Activated CD4-positive, alpha-beta T cell treated with anti-CD3 and anti-CD28 coated beads, Interleukin-2, Interleukin-6, amounts not matched to agents 100 ng/mL and 50 ng/mL, durations not matched to agents 16 hours and 8 hours (primary cell): ENCODE measurements at regions not wholly inside any gene's neighbourhood (a gene's known extent, or its start where the extent isn't known, plus 50 kb on each side); places are given as distances from the start of the nearest gene placed in this dataset.
"Not testable (repeated sequence)": the region's sequence is repeated elsewhere in the genome, so short reads cannot be mapped to it uniquely, and the experiment has no call there.

Source experiments
- DNase-seq: peaks from one replicate; pipeline ENCODE4 v3.0.0-alpha.2; 2020

DNA sequence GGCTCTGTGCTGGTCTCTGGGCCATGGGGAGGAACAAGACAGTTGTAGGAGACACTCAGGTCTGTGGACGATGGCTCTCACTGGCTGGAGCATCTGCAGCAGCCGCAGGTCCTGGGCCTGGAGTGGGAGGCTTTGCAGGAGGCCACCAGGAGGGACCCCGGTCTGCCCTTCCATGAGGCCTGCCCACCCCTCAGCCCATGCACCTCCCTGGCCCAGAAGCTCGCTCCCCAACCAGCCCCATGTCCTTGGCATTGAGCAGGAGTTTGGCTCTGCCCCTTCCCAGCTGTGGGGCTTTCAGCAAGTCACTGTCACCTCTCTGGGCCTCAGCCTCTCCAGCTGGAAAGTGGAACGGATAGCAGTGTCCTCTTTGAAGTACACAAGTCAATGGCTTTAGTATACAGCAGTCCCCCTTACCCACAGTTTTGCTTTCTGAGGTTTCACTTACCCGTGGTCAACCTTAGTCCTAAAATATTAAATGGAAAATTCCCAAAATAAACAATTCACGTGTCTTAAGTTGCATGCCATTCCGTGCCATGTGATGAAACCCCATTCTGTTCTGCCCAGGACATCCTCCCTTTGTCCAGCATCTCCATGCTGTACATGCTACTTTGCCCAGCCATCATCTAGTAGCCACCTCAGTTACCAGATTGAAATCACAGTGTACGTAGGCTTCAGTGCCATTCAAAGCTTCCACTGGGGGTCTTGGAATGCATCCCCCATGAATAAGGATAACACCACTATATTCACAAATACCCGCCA lies 104.0 kb downstream of the CPZ start:
- DNase-seq = no peak

DNA sequence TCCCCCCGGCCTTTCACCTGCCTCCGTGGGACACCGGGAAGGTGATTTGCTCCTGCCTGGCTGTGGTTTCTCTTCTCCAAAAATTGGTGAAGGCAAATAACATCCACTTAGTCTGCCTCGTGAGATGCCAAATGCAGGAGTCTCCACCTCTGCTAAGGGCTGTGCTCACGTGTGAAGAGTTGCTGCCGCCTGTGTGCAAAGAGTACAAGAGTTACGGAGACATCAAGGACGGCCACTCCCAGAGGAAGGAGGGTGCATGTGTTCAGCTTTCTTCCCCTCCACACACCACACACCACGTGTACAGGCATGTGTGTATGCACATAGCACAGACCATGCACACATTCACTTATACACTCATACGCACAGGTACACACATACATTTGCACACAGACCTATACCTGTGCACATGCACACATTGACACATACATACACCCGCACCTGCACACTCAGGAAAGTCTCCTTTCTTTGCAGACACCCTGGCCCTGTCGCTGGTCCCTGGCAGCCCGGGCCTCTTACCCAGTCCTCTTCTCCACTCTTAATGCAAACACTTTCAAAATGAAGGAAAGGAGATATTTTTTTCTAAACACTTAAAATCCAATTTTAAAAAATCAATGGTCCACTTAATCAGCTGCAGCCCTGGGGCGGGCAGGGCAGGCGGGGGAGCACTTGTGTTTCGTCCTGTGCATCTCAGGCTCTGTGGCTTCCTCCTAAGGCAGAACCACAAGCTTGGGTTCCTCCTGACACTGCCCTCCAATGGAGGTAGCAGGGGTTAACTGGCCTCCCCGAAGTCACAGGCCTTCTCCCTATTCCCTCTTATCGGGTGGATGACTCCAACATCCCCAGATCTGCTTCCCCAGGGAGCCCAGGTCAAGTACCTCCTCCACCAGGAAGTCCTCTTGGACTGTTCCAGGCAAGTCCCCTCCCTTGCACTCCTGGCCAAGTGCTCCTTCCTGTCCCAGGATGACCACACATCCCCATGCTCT lies 103.0 kb downstream of the CPZ start:
- no peak for DNase-seq

DNA sequence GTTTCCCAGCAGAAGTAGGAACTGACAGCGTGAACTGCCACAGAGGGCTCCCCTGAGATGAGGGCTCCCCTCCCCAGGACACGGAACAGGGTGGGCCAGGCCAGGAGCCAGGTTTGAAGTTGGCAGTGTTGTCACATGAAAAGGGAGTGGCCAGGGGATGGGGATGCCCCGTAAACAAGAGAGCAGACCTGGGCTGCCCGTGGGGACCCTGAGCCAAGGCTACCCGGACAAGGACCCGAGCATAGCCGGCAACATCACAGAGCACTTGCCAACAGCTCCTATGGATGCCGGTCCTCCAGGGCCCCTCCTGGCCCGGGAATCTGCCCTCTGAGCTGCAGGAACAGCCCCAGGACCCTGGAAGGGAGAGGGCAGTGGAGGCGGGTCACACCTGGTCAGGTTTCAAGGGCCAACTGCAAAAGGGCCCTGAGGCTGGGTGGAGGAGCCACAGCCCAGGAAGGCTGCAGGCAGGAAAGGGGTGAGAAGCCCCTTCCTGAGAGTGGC lies 102.1 kb downstream of the CPZ start:
- no peak for DNase-seq

DNA sequence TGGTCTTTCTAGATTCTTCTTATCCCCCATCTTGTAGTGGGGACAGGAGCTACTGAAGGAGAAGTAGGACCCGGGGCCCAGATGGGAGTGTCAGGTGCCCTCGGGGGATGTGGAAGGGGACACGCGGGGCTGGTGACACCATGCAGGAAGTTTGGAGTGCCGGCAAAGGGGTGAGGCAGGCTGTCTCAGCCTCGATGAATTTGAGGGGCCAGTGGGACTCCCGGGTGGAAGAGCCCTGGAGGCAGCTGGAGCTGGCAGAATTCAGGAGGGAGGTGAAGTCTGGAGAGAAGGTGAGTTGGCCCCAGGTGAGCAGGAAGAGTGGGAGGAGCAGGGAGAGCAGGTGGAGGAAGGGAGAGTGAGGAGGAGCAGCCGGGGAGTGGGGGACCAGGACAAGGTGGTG lies 101.7 kb downstream of the CPZ start:
- no peak for DNase-seq

DNA sequence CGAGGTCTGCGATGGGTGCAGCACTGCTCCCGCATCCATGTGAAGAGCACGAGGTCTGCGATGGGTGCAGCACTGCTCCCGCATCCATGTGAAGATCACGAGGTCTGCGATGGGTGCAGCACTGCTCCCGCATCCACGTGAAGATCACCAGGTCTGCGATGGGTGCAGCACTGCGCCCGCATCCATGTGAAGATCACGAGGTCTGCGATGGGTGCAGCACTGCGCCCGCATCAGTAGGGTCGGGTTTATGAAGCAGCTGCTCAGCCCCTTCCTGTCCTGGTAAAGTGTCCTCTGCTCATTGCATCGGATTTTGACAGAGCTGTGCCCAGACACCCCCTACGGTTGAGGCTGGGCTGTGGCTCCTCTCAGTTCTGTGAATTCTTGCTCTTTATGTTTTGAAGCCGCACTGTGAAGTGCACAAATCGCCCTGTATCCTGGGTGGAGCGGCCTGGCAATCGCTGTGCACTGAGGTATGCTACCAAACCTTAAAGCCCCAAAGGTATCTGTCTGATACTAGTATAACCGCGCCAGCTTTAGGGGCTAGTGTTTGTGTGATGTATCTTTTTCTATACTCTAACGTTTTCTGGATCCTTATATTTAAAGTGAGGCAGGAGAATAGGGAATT lies 98.7 kb downstream of the CPZ start:
- no peak for DNase-seq

DNA sequence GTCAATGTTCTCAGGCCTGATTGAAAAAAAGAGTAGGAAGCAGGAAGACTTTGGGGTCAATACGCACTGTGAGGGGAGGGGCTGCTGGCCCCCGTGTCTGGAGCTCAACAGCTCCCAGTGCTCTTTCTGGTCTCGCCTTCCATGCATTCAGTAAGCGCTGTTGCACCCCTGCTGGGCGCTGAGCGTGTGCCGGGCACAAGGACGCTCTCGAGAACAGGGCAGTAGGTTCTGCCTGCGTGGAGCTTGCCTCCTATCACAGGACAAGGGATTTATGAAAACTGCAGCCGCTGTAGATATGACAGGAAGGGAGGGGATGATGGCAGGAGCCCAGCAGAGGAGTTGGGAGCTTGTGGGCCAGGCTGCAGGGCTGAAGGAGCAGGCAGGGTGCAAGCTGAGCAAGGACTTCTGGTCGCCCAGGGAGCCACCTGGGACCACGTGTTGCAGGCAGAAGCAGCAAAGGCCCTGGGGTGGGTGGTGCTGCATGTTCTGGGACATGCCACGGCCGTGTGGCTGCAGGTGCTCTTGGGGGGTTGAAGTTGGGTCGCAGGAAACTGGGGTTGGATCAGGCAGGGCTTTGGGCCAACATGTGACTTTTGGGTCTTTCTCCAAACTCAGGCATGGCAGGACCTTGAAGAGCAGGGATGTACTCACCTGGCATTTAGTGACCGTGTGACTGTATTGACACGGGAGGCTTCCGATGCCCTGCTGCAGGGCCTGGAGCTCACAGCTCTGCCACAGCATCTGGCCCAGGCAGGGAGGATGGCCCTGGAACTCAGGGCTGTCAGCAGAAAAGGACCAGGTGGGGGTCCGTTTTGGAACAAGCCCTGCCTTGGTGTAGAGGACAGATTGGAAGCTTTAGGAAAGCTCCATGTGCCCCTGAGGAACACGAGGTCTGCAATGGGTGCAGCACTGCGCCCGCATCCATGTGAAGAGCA lies 97.9 kb downstream of the CPZ start:
- no peak for DNase-seq

DNA sequence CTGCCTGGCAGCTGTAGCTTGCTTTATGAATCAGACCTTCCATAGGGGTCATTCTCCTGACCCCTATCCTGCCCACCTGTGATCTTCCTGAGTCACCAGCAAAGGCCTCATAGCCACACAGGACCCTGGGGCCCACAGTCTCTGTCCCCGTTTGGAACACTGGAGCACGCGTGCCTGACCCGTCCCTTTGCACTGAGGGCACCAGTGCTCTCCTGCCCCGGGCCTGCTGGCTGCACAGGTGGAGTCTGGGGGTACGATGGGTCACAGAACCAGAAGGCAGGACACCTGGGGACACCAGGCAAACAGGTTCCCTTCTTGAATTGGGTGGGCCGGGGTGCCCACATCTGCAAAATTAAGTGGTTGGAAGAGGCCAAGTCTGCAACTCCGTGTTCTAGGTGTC lies 97.2 kb downstream of the CPZ start:
- DNase-seq = no peak

DNA sequence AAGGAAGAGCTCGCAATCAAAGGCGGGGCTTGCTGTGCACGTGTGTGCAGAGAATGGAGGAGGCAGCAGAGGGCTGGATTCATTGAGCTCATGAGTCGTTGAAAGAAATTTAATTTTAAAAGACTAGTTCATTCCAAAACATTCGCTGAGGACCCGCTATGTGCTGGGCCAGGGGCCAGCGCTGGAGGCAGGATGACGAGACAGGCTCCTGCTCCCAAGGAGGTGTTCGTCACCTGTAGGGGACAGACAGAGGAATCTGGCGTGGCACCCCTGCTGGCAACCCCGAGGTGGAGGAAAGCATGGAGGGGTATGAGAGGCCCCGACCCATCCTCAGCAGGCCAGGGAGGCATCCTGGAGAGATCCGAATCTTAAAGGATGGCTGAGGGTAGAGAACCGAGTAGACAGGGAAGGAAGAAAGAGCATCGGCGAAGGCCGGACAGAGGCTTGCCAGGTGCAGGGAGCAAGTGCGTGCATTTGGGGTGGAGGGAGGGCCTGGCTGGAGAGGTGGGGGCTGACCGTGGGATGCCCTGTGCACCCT lies 96.4 kb downstream of the CPZ start:
- no peak for DNase-seq

DNA sequence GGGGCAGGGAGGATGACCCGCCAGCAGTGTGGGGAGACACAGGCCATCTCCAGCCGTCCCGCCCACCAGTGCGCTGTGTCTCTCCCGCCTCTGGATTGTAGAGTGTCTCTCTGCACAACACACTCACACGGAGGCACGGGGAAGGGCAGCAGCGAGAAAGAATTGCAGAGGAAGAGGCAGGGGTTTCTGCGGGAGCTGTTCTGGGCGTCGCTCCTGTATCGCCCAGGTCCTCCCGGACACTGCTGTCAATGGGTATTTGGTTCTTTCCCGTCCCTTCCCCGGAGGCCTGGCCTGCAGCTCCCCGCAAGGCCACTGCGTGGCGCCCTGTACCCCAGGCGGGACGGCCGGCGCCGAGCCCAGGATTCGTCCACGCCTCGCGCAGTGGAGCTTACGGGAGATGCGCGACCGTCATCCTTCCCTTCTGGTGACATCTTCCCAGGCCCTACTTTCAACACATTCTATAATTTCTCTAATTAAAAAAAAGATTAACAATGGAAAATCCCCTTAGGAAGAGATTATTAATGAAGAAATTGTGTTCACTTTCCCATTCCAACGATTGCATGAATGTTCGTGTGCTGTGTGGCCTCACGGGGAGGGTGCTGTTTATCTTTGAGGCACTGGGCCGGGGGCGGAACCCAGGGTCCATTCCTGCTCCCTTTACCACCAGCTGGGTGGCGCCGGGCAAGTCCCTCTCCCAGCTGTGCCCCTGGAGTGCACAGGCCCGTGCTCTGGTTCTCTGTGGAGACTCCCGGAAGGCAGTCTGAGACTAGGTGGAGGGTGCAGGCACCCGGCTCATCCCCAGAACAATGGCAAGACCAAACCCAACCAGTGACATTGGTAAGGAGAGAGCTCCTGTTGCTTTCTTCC lies 95.7 kb downstream of the CPZ start:
- peak; percentile 25 for DNase-seq

DNA sequence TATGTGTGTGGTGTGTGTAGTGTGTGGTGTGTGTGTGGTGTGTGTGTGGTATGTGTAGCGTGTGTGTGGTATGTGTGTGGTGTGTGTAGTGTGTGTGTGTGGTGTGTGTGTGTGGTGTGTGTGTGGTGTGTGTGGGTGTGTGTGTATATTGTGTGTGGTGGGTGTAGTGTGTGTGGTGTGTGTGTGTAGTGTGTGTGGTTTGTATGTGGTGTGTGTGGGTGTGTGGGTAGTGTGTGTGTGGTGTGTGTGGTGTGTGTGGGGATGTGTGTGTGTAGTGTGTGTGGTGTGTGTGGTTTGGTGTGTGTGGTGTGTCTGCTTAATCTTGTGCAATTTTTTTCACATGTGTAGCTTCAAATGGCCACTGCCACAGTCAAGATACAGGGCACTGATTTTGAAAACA lies 94.5 kb downstream of the CPZ start:
- no peak for DNase-seq

DNA sequence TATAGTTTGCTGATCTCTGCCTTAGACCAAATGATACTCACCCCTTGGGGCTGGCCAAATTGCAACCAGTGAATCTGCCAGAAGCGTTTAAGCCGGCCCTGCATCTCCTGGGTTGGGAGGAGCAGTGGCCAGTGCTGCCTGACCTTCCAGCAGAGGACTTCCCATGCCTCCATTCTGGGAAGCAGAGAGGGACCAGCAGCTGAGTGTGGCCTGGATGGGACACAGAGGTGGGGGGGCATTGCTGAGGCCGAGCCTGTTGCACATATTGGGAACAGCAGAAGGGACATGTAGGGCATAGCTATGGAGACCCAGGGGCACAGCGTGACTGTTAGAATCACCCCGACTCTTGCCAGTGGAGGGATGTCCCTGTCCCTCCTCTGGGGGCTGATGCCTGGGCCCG lies 93.3 kb downstream of the CPZ start:
- DNase-seq = no peak

DNA sequence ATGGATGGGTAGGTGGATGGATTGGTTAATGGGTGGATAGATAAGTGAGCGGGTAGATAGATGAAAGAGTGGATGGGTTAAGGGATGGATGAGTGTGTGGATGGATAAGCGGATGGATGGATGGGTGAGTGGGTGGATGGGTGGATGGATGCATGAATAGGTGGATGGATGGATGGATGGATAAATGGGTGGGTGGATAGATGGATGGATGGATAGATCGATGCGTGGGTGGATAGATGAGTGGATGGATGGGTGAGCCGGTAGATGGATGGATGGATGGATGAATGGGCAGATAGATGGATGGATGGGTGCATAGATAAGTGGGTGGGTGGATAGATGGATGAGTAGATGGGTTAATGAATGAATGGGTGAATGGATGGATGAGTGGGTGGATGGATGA lies 90.9 kb downstream of the CPZ start:
- DNase-seq = no peak

DNA sequence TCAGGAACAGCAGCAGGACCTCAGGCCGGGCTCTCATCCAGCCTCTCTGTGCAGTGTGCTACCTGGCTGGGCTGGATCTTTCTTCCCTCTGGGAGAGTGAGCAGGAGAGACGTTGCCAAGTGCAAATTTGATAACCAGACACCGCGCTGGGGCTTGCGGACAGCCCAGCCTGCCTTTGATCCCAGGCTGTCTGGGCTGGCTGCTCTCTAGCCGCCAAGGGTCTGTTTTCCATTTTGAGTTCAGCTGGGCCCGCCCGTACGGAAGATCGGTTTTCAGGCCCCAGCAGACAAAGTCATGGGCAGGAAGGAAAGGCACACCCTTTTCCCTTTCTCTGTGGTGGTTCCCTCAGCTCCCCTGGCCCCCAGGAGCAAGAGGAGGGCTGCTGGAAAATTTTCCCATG lies 90.2 kb downstream of the CPZ start:
- DNase-seq = no peak

DNA sequence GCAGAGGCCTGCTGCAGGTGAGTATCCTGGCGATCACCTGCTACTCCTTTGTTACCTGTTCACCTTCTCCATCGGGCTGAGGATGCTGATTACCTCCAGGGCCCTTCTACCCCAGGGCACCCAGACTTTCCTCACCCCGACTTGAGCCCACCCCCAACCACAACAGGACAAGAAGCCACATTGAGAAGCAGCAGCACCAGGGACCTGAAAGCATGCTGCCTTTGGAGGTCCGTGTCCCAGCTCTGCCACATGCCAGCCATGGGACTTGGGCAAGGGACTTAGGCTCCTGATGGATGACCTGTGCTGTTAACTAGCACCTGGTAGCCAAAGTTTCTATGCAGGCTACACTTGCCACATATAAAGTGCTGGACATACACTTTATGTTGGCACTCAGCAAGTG lies 89.7 kb downstream of the CPZ start:
- DNase-seq = no peak

DNA sequence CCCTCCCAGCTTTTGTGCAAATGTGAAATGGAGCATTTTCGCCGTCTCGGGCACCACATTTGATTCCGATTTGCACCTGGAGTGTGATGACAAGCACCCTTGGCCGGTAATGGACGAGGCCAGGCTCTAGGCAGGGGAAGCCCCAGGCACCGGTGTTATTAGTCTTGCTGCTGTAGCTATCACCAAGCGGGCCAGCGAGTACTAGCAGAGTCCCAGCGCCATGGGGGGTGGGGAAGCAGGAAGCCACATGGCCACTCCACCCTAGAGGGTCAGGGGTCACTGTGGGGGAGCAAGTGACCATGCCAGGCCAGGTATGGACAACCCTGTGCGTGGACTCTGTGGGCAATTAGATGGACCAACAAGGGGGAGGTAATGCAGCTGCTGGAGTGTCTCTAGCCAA lies 88.8 kb downstream of the CPZ start:
- DNase-seq = no peak

DNA sequence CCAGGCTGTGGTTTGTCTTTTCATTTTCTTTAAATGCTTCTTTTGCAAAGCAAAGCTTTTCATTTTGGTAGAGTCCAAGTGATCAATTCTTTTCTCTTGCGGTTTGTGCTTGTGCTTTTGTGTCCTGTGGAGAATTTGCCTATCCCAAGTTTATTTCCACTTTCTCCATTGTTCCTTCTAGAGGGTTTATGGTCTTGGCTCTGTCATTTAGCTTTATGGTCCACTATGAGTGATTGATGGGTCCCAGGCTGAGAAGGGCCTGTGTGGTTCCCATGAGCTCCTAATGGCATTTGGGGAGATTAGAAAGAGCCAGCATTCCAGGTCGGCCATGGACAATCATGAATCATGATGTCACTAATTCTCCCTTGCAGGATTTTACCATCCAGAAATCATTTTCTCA lies 86.5 kb downstream of the CPZ start:
- no peak for DNase-seq

DNA sequence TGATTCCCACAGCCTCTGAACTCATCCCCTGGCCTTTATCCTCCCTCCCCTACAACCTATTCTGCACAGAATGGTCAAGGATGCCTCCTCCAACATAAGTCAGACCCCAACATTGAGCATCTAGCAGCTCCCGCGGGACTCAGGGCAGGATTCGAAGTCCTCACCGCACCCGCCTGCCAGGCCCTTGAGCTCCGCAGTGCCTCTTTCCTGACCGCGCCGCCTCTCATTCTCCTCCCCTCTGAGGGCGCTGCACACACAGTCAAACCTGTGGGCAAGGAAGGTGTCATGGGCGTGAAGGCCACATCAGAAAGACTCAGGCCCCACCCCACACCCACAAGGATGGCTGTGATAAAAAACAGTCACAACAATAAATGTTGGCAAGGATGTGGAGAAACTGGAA lies 84.1 kb downstream of the CPZ start:
- no peak for DNase-seq

DNA sequence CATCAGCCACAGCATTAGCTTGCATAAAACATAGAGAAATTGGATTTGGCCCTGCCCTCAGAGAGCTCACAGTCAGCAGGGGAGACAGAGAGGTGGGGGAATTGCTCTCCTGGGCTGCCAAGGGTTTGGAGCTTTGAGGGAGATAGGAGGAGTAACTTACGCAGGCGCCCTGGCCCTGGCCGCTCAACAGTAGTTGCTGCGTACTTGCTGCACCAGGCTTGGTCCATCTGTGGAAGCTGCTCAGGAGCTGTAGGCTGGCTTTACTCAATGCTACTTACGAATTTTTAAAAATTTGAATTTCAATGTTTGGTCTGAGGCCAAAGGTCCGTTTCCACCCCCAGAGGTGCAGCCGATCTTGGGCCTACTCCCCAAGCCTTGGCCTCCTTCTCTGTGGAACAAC lies 83.3 kb downstream of the CPZ start:
- no peak for DNase-seq

DNA sequence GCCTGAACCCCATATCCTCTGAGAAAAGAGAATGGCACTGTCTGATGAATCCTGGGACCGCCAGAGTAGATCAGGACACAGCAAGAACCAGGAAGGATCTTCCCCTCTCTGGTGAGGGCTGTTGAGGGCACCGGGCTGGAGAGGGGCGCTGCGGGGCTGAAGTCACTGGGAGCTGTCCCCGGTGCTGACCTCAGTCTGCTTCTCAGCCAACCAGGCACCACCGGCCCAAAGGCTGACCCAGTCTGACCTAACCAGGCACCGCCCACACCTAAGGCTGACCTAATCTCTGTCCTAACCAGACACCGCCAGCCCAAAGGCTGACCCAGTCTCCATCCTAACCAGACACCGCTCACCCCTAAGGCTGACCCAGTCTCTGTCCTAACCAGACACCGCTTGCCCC lies 82.8 kb downstream of the CPZ start:
- no peak for DNase-seq

DNA sequence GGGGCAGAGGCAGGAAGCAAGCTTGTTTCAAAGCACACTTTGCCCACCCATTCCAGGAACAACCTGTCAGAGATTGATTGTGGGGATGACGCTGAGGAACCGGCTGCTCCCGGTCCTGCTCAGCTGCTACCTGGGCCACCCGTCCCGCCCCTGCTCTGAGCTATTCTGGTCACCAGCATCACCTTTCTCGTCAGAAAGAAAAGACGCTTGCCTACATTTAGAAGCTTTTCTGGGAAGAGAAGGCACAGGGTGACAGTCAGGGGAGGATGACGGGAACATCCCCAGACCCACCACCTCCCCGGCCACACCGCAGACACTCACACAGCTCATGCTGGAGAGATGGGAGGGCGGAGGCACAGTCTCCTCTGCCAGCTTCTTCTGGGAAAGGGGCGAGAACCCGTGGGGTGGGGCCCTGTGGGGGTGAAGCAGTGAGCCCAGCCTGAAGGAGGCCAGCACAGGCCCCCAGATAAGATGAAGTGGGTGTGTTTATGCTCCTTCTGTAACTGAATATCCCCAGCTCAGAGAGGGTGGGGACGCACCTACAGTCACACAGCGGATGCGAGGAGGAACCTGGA lies 81.8 kb downstream of the CPZ start:
- no peak for DNase-seq

DNA sequence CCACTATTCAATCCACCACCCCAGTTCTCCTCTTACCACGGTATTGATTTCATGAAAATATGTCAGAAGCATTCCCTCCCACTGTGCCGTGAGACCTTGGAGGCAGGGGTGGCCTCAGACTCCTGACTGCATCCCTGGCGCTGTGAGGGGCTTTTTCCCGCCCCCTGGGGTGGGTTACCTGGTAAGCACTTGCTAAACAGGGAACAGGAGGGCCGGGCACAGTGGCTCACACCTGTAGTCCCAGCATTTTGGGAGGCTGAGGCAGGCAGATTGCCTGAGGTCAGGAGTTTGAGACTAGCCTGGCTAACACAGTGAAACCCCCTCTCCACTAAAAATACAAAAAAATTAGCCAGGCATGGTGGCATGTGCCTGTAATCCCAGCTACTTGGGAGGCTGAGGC lies 80.5 kb downstream of the CPZ start:
- not testable (repeated sequence) for DNase-seq
